WTC11 (cell line): ENCODE measurements at regions not wholly inside any gene's neighbourhood (a gene's known extent, or its start where the extent isn't known, plus 50 kb on each side); places are given as distances from the start of the nearest gene placed in this dataset.

Source experiments
- ATAC-seq: fragments of 200-7000 bp; cut with Tn5 transposase; 2 replicates; pipeline ENCODE4 v1.10.0; 2021; ENCODE audit warnings: mild to moderate bottlenecking, moderate library complexity
- CTCF ChIA-PET: fragments of 300-600 bp; sonication (Branson Sonifier 250); formaldehyde crosslinking; loops from one replicate; lab custom pipeline; 2021; ENCODE audit warnings: antibody characterized with exemption; lab: Charles Lee
- POLR2A ChIA-PET: fragments of 350-600 bp; sonication (Branson Sonifier 250); formaldehyde crosslinking; loops from one replicate; lab custom pipeline; 2021; ENCODE audit warnings: antibody characterized with exemption; lab: Charles Lee
- DNase-seq: peaks from one replicate; pipeline ENCODE4 v3.0.0; 2021; ENCODE audit warnings: low spot score
- H3K27ac Mint-ChIP-seq: 2 replicates; pipeline ENCODE4 v1.8.0; 2021; ENCODE audit warnings: mixed read lengths
- H3K27me3 Mint-ChIP-seq: 2 replicates; pipeline ENCODE4 v1.8.0; 2021; ENCODE audit warnings: low read depth, mild to moderate bottlenecking, moderate library complexity, mixed read lengths
- H3K36me3 Mint-ChIP-seq: 2 replicates; pipeline ENCODE4 v1.8.0; 2021; ENCODE audit warnings: mixed read lengths
- H3K4me1 Mint-ChIP-seq: 2 replicates; pipeline ENCODE4 v1.8.0; 2022; ENCODE audit warnings: mixed read lengths
- H3K4me3 Mint-ChIP-seq: 2 replicates; pipeline ENCODE4 v1.8.0; 2021; ENCODE audit warnings: mild to moderate bottlenecking, moderate library complexity, mixed read lengths
- H3K9me3 Mint-ChIP-seq: 2 replicates; pipeline ENCODE4 v1.8.0; 2021; ENCODE audit warnings: mixed read lengths
- ARID4B ChIP-seq: sonication (generic); formaldehyde crosslinking; IDR thresholded peaks from 2 replicates; pipeline ENCODE4 v1.8.0; 2023; ENCODE audit warnings: missing genetic modification reagents, mild to moderate bottlenecking, borderline replicate concordance
- ATF1 ChIP-seq: sonication (generic); formaldehyde crosslinking; IDR thresholded peaks from 2 replicates; pipeline ENCODE4 v1.8.1; 2023; ENCODE audit warnings: mild to moderate bottlenecking, moderate library complexity, missing genetic modification reagents
- CBFB ChIP-seq: sonication (generic); formaldehyde crosslinking; IDR thresholded peaks from 2 replicates; pipeline ENCODE4 v1.8.1; 2022; ENCODE audit warnings: mild to moderate bottlenecking, low read depth, missing genetic modification reagents
- E2F1 ChIP-seq: sonication (generic); formaldehyde crosslinking; IDR thresholded peaks from 2 replicates; pipeline ENCODE4 v1.8.0; 2022; ENCODE audit warnings: mild to moderate bottlenecking, missing genetic modification reagents
- ESRRA ChIP-seq: sonication (generic); formaldehyde crosslinking; IDR thresholded peaks from 2 replicates; pipeline ENCODE4 v1.8.1; 2022; ENCODE audit warnings: mild to moderate bottlenecking, missing genetic modification reagents, borderline replicate concordance
- ETV6 ChIP-seq: sonication (generic); formaldehyde crosslinking; IDR thresholded peaks from 2 replicates; pipeline ENCODE4 v1.8.1; 2022; ENCODE audit warnings: mild to moderate bottlenecking, missing genetic modification reagents
- GRHL2 ChIP-seq: fragments of 250-450 bp; sonication (Bioruptor Pico); IDR thresholded peaks from 2 replicates; pipeline ENCODE4 v1.8.0; 2022; ENCODE audit warnings: mild to moderate bottlenecking, moderate library complexity; ENCODE audit not compliant: insufficient replicate concordance, severe bottlenecking
- JAZF1 ChIP-seq: fragments of 250-450 bp; sonication (Bioruptor Pico); IDR thresholded peaks from 2 replicates; pipeline ENCODE4 v1.9.0; 2021; ENCODE audit warnings: moderate library complexity, mild to moderate bottlenecking, inconsistent platforms
- KAT7 ChIP-seq: sonication (generic); formaldehyde crosslinking; IDR thresholded peaks from 2 replicates; pipeline ENCODE4 v1.8.1; 2023; ENCODE audit warnings: missing genetic modification reagents, mild to moderate bottlenecking, borderline replicate concordance
- MXD4 ChIP-seq: fragments of 250-450 bp; sonication (Bioruptor Pico); IDR thresholded peaks from 2 replicates; pipeline ENCODE4 v1.8.0; 2021; ENCODE audit warnings: mild to moderate bottlenecking, moderate library complexity, borderline replicate concordance
- NFATC4 ChIP-seq: fragments of 250-450 bp; sonication (Bioruptor Pico); IDR thresholded peaks from 2 replicates; pipeline ENCODE4 v1.9.0; 2021; ENCODE audit warnings: mild to moderate bottlenecking
- NFE2L1 ChIP-seq: sonication (generic); formaldehyde crosslinking; IDR thresholded peaks from 2 replicates; pipeline ENCODE4 v1.8.1; 2023; ENCODE audit warnings: missing genetic modification reagents
- NFYB ChIP-seq: sonication (generic); formaldehyde crosslinking; conservative IDR thresholded peaks from 2 replicates; pipeline ENCODE4 v1.8.0; 2022; ENCODE audit warnings: low read depth, missing genetic modification reagents
- OVOL2 ChIP-seq: fragments of 250-450 bp; sonication (Bioruptor Pico); IDR thresholded peaks from 2 replicates; pipeline ENCODE4 v1.9.0; 2021; ENCODE audit warnings: mild to moderate bottlenecking, borderline replicate concordance
- PRRX2 ChIP-seq: fragments of 250-450 bp; sonication (Bioruptor Pico); IDR thresholded peaks from 2 replicates; pipeline ENCODE4 v1.8.0; 2021; ENCODE audit warnings: mild to moderate bottlenecking
- RELA ChIP-seq: sonication (generic); formaldehyde crosslinking; IDR thresholded peaks from 2 replicates; pipeline ENCODE4 v1.8.1; 2022; ENCODE audit warnings: missing genetic modification reagents, mild to moderate bottlenecking, borderline replicate concordance
- RORB ChIP-seq: fragments of 250-450 bp; sonication (Bioruptor Pico); IDR thresholded peaks from 2 replicates; pipeline ENCODE4 v1.9.0; 2021; ENCODE audit warnings: mild to moderate bottlenecking
- SOX15 ChIP-seq: fragments of 250-450 bp; sonication (Bioruptor Pico); IDR thresholded peaks from 2 replicates; pipeline ENCODE4 v1.9.0; 2021; ENCODE audit warnings: mild to moderate bottlenecking
- SP1 ChIP-seq: sonication (generic); formaldehyde crosslinking; conservative IDR thresholded peaks from 2 replicates; pipeline ENCODE4 v1.8.1; 2022; ENCODE audit warnings: missing genetic modification reagents
- TEAD1 ChIP-seq: sonication (generic); formaldehyde crosslinking; IDR thresholded peaks from 2 replicates; pipeline ENCODE4 v1.8.0; 2022; ENCODE audit warnings: mild to moderate bottlenecking, missing genetic modification reagents
- TEAD4 ChIP-seq: sonication (generic); formaldehyde crosslinking; IDR thresholded peaks from 2 replicates; pipeline ENCODE4 v1.8.0; 2022; ENCODE audit warnings: mild to moderate bottlenecking, missing genetic modification reagents
- USF2 ChIP-seq: sonication (generic); formaldehyde crosslinking; IDR thresholded peaks from 2 replicates; pipeline ENCODE4 v1.8.1; 2023; ENCODE audit warnings: mild to moderate bottlenecking, missing genetic modification reagents, moderate library complexity
- ZNF219 ChIP-seq: sonication (generic); formaldehyde crosslinking; IDR thresholded peaks from 2 replicates; pipeline ENCODE4 v1.8.0; 2023; ENCODE audit warnings: missing genetic modification reagents, mild to moderate bottlenecking, borderline replicate concordance
- ZNF263 ChIP-seq: sonication (generic); formaldehyde crosslinking; IDR thresholded peaks from 2 replicates; pipeline ENCODE4 v1.8.1; 2022; ENCODE audit warnings: low read depth, mild to moderate bottlenecking, moderate library complexity, missing genetic modification reagents
- ZSCAN18 ChIP-seq: fragments of 250-450 bp; sonication (Bioruptor Pico); IDR thresholded peaks from 2 replicates; pipeline ENCODE4 v2.1.2; 2022; ENCODE audit warnings: mild to moderate bottlenecking, moderate library complexity

GRCh38 chr7:69176841-69177240, 421.4 kb upstream of the AUTS2 start:
- H3K4me1 Mint-ChIP-seq: peaks cover 13% of the 10 kb centered on the region
- H3K4me3 Mint-ChIP-seq: no peak overlapping the region
- POLR2A ChIA-PET: no interaction called here
- TF ChIP-seq SP1 (CRISPR knock-in tag) (no peak), ETV6 (CRISPR knock-in tag) (no peak), JAZF1 (CRISPR knock-in tag) (no peak), NFE2L1 (CRISPR knock-in tag) (no peak), ATF1 (CRISPR knock-in tag) (no peak), PRRX2 (CRISPR knock-in tag) (no peak), RORB (CRISPR knock-in tag) (no peak), ARID4B (CRISPR knock-in tag) (no peak), SOX15 (no peak), GRHL2 (no peak), TEAD1 (CRISPR knock-in tag) (no peak), ZNF219 (CRISPR knock-in tag) (no peak), OVOL2 (CRISPR knock-in tag) (no peak), NFATC4 (CRISPR knock-in tag) (no peak), MXD4 (CRISPR knock-in tag) (no peak), NFYB (CRISPR knock-in tag) (no peak)
- TF ChIP-seq, all 79 proteins: peak for 0
- Mint-ChIP-seq H3K27me3 (peaks cover 20% of the 10 kb centered on the region), H3K27ac (no peak overlapping the region), H3K36me3 (peaks cover 7% of the 10 kb centered on the region), H3K9me3 (peaks cover 22% of the 10 kb centered on the region)
- no peak for ATAC-seq
- DNase-seq: no peak
- CTCF ChIA-PET: interaction anchor here (0.8 kb wide), 1 partner anchor 35 kb away, joined by 5 read pairs; no protein-coding TSS in a partner anchor

GRCh38 chr7:69177461-69177861, 420.8 kb upstream of the AUTS2 start:
- DNase-seq (no peak), ATAC-seq (no peak)
- ChIA-PET CTCF (interaction anchor here (0.5 to 0.8 kb wide), 2 partner anchors 34 to 1693 kb away, joined by 3 to 5 read pairs; no protein-coding TSS in a partner anchor), POLR2A (no interaction called here)
- H3K27ac Mint-ChIP-seq: no peak overlapping the region
- no peak for TF ChIP-seq ZNF263 (CRISPR knock-in tag)
- no peak for TF ChIP-seq KAT7 (CRISPR knock-in tag)
- no peak for TF ChIP-seq TEAD1 (CRISPR knock-in tag)
- TF ChIP-seq NFATC4 (CRISPR knock-in tag): no peak
- TF ChIP-seq RELA: no peak
- TF ChIP-seq CBFB (CRISPR knock-in tag): no peak
- TF ChIP-seq E2F1: no peak
- TF ChIP-seq ESRRA (CRISPR knock-in tag): no peak
- TF ChIP-seq USF2 (CRISPR knock-in tag): no peak
- no peak for TF ChIP-seq SOX15
- TF ChIP-seq TEAD4 (CRISPR knock-in tag): no peak
- no peak for TF ChIP-seq ZSCAN18
- H3K4me3 Mint-ChIP-seq: no peak overlapping the region
- peaks cover 12% of the 10 kb centered on the region for H3K4me1 Mint-ChIP-seq
- peaks cover 7% of the 10 kb centered on the region for H3K36me3 Mint-ChIP-seq
- H3K27me3 Mint-ChIP-seq: peaks cover 20% of the 10 kb centered on the region
- H3K9me3 Mint-ChIP-seq: peaks cover 22% of the 10 kb centered on the region
